Thyroid gland (tissue), 4 donors: ENCODE measurements at regions not wholly inside any gene's neighbourhood (a gene's known extent, or its start where the extent isn't known, plus 50 kb on each side); places are given as distances from the start of the nearest gene placed in this dataset.

Experiments
- POLR2A ChIP-seq, 2 donors: fragments of 450-650 bp; IDR thresholded peaks; one replicate each; pipeline ENCODE4 v1.6.1; 2017; ENCODE audit warnings: antibody characterized with exemption in 2 of 2, mild to moderate bottlenecking in 2 of 2, moderate library complexity in 1 of 2
- TF ChIP-seq, protein P1 (sequence below), 6 experiments: fragments of 200-600 bp in 3 of 6; fragments of 450-650 bp in 3 of 6; sonication (generic) in 3 of 6; IDR thresholded peaks; one replicate each; pipeline ENCODE4 v1.5.1; 2016 to 2019; ENCODE audit warnings: antibody characterized with exemption in 6 of 6, mild to moderate bottlenecking in 2 of 6, inconsistent platforms in 1 of 6, moderate library complexity in 1 of 6

GRCh38 chr10:61356354-61356753, 96.8 kb downstream of the TMEM26 start:
- TF ChIP-seq, protein P1, sequence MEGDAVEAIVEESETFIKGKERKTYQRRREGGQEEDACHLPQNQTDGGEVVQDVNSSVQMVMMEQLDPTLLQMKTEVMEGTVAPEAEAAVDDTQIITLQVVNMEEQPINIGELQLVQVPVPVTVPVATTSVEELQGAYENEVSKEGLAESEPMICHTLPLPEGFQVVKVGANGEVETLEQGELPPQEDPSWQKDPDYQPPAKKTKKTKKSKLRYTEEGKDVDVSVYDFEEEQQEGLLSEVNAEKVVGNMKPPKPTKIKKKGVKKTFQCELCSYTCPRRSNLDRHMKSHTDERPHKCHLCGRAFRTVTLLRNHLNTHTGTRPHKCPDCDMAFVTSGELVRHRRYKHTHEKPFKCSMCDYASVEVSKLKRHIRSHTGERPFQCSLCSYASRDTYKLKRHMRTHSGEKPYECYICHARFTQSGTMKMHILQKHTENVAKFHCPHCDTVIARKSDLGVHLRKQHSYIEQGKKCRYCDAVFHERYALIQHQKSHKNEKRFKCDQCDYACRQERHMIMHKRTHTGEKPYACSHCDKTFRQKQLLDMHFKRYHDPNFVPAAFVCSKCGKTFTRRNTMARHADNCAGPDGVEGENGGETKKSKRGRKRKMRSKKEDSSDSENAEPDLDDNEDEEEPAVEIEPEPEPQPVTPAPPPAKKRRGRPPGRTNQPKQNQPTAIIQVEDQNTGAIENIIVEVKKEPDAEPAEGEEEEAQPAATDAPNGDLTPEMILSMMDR (IDR thresholded peaks at IDR 0.05) = no peak
- no peak for TF ChIP-seq POLR2A (IDR thresholded peaks at IDR 0.05)
